ENCODE measurements at regions not wholly inside any gene's neighbourhood (a gene's known extent, or its start where the extent isn't known, plus 50 kb on each side); places are given as distances from the start of the nearest gene placed in this dataset.

DNA sequence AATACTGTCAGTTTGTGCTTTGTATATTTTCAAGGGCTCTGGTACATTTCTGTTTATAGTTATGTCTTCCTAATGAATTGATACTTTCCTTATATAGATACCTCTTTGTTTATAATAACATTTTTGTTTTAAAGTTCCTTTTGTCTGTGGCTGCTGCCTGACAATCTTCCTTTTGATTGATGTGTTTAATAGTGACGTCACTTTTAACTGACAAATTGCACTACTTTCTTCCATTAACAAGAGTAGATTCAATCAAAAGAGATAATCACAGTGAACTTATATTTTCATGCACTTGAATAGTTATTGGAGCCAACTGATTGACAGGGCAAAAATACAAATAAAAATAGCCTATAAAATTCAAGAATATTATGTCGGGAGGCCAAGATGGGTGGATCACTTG, 371.7 kb downstream of the ANXA1 start:
- H3K9me3 ChIP-seq: no peaks in the 10 kb centered on the region
- no peaks in the 10 kb centered on the region for H3K4me1 ChIP-seq
- no peaks in the 10 kb centered on the region for H3K36me3 ChIP-seq (ENCODE audit: low read depth, missing control alignments)
- no peak for DNase-seq
- intact Hi-C loops (cut with DNase I; ENCODE audit: low total_unique reads): no loop called here
- H3K27me3 ChIP-seq: no peaks in the 10 kb centered on the region
- no peak overlapping the region for H3K27ac ChIP-seq
- H3K4me3 ChIP-seq: no peak overlapping the region
- 80 to 81% methylated on average over 2 of the region's 2 CpGs for WGBS, 2 donors
- TF ChIP-seq POLR2A (IDR thresholded peaks at IDR 0.05): no peak
- TF ChIP-seq, protein P1, sequence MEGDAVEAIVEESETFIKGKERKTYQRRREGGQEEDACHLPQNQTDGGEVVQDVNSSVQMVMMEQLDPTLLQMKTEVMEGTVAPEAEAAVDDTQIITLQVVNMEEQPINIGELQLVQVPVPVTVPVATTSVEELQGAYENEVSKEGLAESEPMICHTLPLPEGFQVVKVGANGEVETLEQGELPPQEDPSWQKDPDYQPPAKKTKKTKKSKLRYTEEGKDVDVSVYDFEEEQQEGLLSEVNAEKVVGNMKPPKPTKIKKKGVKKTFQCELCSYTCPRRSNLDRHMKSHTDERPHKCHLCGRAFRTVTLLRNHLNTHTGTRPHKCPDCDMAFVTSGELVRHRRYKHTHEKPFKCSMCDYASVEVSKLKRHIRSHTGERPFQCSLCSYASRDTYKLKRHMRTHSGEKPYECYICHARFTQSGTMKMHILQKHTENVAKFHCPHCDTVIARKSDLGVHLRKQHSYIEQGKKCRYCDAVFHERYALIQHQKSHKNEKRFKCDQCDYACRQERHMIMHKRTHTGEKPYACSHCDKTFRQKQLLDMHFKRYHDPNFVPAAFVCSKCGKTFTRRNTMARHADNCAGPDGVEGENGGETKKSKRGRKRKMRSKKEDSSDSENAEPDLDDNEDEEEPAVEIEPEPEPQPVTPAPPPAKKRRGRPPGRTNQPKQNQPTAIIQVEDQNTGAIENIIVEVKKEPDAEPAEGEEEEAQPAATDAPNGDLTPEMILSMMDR (IDR thresholded peaks at IDR 0.05): no peak

DNA sequence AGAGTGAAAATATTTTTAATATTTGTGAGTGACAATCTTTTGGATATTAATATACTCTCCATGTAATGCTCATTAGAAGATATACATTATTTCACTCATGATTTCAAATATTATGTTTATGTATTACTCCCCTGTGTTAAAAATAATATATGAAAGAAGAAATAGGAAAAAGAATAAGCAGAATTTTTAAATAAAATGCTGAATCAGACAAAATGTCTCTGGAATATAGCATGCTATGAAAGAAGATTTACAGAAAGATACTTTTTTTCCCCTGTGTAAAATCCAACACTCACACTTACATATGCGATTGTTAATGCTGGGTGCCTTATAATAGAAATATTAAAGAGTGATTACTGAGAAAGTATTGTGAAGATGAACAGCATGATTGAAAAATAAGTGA, 373.7 kb downstream of the ANXA1 start:
- no peaks in the 10 kb centered on the region for H3K4me1 ChIP-seq
- H3K9me3 ChIP-seq: no peaks in the 10 kb centered on the region
- intact Hi-C loops (cut with DNase I; ENCODE audit: low total_unique reads): no loop called here
- H3K27me3 ChIP-seq: no peaks in the 10 kb centered on the region
- H3K4me3 ChIP-seq: no peak overlapping the region
- DNase-seq: no peak
- H3K27ac ChIP-seq: no peak overlapping the region
- WGBS, 2 donors: 88 to 96% methylated on average over 1 of the region's 1 CpG
- no peaks in the 10 kb centered on the region for H3K36me3 ChIP-seq (ENCODE audit: low read depth, missing control alignments)
- TF ChIP-seq, protein P1 (IDR thresholded peaks at IDR 0.05): no peak
- no peak for TF ChIP-seq POLR2A (IDR thresholded peaks at IDR 0.05)

DNA sequence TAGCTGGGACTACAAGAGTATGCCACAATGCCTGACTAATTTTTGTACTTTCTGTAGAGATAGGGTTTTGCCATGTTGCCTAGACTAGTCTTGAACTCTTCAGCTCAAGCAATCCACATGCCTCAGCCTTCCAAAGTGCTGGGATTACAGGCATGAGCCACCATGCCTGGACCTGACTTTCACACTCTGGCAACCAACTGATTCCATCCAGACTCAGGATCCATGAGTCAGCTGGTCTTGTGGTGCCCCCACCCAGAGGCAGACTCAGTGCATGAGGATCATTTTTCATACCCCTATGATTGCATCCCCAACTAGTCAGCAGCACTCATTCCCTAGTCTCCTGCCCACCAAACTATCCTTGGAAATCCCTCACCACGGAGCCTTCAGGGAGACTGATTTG, 375.9 kb downstream of the ANXA1 start:
- Histone ChIP-seq H3K36me3 (ENCODE audit: low read depth, missing control alignments) (no peaks in the 10 kb centered on the region), H3K9me3 (no peaks in the 10 kb centered on the region), H3K27ac (no peak overlapping the region), H3K27me3 (no peaks in the 10 kb centered on the region), H3K4me1 (no peaks in the 10 kb centered on the region), H3K4me3 (no peak overlapping the region)
- intact Hi-C loops (cut with DNase I; ENCODE audit: low total_unique reads): no loop called here
- no peak for DNase-seq
- no peak for TF ChIP-seq POLR2A (IDR thresholded peaks at IDR 0.05)
- TF ChIP-seq, protein P1 (IDR thresholded peaks at IDR 0.05): no peak
- WGBS, 2 donors: 85 to 89% methylated on average over 1 of the region's 1 CpG

DNA sequence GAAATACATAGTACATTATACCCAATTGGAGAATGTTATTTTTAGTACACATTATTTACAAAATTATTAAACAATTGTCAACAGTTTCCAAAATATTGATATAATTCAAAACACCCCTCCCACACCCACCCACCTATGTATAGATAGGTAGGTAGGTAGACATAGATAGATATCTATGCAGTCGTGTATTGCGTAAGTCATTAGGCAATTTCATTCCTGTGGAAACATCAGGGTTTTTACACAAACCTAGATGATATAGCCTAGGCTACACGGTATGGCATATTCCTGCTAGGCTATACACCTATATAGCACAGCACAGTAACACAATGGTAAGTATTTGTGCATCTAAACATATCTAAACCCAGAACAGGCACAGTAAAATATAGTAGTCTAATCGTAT, 377.3 kb downstream of the ANXA1 start:
- no peaks in the 10 kb centered on the region for H3K9me3 ChIP-seq
- WGBS, 2 donors: 85 to 89% methylated on average over 4 of the region's 4 CpGs

DNA sequence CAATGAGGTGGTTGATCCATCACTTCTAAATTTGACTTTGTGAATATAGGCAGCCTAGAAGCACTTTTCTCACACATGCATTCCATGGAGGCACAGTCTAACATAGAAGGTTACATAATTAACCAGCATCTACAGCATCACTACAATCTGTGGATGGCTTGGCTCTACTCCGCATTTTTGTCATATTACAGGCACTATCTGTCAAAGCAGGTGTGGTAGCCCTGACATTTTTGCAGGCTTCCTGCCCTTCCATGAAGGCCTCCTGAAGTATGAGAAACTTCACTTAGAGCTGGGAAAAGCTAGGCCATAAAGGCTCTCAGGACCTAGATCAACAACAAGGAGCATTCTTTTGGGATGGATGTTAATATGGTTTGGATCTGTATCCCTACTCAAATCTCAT, 378.0 kb downstream of the ANXA1 start:
- intact Hi-C loops (cut with DNase I; ENCODE audit: low total_unique reads): no loop called here
- H3K9me3 ChIP-seq: no peaks in the 10 kb centered on the region
- H3K4me3 ChIP-seq: no peak overlapping the region
- no peak overlapping the region for H3K27ac ChIP-seq
- H3K36me3 ChIP-seq (ENCODE audit: low read depth, missing control alignments): no peaks in the 10 kb centered on the region
- TF ChIP-seq, protein P1 (IDR thresholded peaks at IDR 0.05): no peak
- TF ChIP-seq POLR2A (IDR thresholded peaks at IDR 0.05): no peak
- no peaks in the 10 kb centered on the region for H3K27me3 ChIP-seq
- WGBS, 2 donors: 97% methylated on average over 1 of the region's 1 CpG; no CpG with 5 or more reads in 1 of the 2 donors
- no peaks in the 10 kb centered on the region for H3K4me1 ChIP-seq
- DNase-seq: no peak

More for the DNA sequence above, 377.3 kb downstream of the ANXA1 start:
- no peaks in the 10 kb centered on the region for H3K27me3 ChIP-seq
- H3K4me3 ChIP-seq: no peak overlapping the region
- no peak for DNase-seq
- H3K36me3 ChIP-seq (ENCODE audit: low read depth, missing control alignments): no peaks in the 10 kb centered on the region
- no peak for TF ChIP-seq POLR2A (IDR thresholded peaks at IDR 0.05)
- TF ChIP-seq, protein P1 (IDR thresholded peaks at IDR 0.05): no peak
- no peaks in the 10 kb centered on the region for H3K4me1 ChIP-seq
- intact Hi-C loops (cut with DNase I; ENCODE audit: low total_unique reads): no loop called here
- H3K27ac ChIP-seq: no peak overlapping the region

All from testis (tissue), 2 donors.